Activated naive CD4-positive, alpha-beta T cell treated with Interleukin-2 at 50 U/mL for 16 hours (primary cell): ENCODE measurements at regions not wholly inside any gene's neighbourhood (a gene's known extent, or its start where the extent isn't known, plus 50 kb on each side); places are given as distances from the start of the nearest gene placed in this dataset.

Experiments used
- DNase-seq: peaks from one replicate; pipeline ENCODE4 v3.0.0-alpha.2; 2020

DNA sequence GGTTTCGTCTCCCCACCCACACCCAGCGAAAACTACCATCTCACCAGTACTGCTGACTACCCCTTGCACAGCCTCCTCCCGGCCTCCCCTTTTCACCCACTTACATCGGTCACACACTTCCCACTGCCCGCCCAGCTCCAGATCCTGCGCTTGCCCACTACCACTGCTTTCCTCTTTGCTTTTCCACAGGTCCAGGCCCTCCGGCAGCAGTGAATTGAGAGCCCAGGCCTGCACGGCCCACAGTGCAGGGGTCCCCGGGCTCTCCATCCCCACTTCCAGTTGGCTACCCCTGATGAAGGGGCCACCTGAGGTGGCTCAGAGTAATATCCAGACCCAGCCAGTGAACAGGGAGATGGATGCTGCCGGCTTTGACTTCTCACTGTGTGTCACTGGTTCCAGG, 120.2 kb upstream of the FSTL4 start:
- DNase-seq = no peak

GRCh38 chr5:133731951-133732350, 119.6 kb upstream of the FSTL4 start:
- no peak for DNase-seq

GRCh38 chr5:133730866-133731265, 118.5 kb upstream of the FSTL4 start:
- DNase-seq = no peak

GRCh38 chr5:133730346-133730745, 118.0 kb upstream of the FSTL4 start:
- DNase-seq = no peak

DNA sequence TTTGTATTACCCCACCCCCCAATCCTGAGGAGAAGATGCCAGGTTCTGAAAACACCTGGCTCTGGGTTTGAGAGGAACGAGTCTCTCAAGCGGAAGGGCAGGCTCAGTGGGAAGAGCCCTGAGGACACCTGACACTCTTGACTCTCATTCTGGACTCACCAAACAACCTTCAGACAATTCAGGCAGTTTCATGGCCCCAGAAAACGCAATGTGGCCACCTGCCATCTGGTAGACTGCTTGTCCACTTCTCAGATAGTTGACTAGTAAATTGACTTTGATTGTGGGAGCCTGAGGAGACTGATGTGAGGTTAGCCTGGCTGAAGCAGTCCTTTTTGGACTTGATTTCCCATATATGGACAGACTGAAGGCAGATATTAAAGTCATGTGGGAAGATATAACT, 117.5 kb upstream of the FSTL4 start:
- no peak for DNase-seq

DNA sequence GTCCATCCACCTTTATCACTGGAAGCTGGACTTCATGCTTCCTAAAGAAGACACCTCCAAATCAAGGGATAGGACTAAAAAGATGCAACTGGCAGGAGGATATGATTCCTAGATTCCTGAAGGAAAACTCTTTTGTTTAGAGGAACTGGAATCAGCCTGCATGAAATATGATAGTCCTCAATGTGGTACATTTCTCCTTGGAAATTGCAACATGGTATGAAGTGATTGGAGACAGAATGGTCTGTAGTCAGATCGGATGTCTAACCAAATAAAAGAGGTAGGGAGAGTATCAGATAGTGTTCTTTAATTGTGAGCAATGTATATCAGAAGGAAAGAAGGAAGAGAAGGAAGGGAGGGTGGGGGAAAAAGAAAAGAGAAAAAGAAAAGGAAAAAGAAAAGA, 116.1 kb upstream of the FSTL4 start:
- DNase-seq = no peak

GRCh38 chr5:133727636-133728035, 115.3 kb upstream of the FSTL4 start:
- DNase-seq = no peak

- DNase-seq = no peak
Measured at GRCh38 chr5:133723651-133724366, 111.5 kb upstream of the FSTL4 start.

DNA sequence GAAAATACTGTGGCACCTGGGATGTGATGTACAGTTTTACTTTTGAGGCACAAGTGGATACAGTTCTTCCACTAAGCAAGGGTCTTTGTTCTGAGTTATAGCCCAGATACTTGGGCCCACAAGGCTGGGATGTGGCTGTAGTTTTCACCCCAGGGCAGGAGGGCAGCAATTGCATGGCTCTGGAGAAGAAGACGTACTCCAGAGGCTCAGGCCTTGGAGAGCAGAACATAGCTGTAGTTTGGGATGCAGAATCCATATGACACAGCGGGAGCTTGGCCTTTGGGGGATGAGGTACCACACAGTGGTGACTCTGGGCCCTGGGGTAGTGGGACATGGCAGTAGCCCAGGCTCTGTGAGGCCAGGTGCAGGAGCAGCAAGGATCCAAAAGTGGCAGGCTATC, 110.8 kb upstream of the FSTL4 start:
- DNase-seq = no peak

DNA sequence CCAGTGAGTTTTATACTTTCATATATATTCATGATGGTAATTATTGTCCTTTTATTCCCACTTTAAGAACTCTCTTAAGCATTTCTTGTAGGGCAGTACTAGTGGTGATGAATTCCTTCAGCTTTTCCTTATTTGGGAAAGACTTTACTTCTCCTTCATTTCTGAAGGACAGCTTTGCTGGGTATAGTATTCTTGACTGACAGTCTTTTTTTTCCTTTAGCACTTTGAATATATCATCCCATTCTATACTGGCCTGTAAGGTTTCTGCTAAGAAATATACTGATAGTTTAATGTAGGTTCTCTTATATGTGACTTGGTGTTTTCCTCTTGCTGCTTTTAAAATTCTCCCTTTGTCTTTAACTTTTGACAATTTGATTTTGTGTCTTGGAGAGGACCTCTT, 109.0 kb upstream of the FSTL4 start:
- no peak for DNase-seq

DNA sequence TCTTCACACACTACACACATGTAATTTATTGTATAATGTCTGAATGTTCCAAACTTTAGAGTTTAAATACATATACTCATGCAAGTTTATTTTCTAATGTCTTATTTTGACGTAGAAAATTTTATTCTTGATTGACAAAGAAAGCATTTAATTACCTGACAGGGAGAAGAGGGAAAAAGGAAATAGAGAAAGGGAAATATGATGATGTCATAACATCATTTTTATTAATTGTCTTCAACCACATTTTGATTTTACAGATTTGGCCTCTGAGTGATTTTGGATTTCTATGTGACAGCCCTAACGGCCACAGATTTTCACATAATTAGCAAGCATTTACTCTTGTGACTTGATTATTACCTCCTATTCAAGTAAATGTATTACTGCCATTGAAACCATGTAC, 106.1 kb upstream of the FSTL4 start:
- no peak for DNase-seq

DNA sequence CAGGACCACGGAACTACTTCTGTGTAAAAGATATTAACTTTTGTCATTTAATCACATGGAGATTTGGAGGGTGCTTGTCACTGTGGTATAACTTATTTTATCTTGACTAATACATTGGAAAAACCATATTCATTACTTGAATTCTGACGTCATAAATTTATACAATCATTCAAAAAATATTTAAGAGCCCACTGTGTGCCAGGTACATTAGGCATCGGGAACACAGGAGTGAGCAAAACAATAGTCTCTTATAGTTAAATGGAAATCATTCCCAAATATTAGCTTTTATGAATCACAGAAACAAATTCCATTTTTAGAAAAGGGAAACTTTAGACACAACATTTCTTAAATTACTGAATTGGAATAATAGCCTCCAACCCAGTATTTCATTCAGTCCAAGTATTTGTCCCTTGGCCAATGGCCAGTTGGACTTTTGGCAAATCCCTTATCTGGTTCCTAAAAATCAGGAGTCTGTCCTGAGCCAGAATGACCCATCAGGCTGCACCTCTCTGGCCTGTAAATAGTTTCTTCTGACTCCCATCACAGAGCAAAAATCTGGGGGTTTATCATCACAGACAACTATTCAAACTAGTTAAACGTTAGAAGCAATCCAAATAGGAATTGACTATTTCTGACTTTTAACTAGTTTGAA, 104.3 kb upstream of the FSTL4 start:
- no peak for DNase-seq

GRCh38 chr5:133715616-133716015, 103.3 kb upstream of the FSTL4 start:
- DNase-seq = no peak

- DNase-seq = no peak
Measured at GRCh38 chr5:133715216-133715615, 102.9 kb upstream of the FSTL4 start.

GRCh38 chr5:133714161-133714915, 102.0 kb upstream of the FSTL4 start:
- DNase-seq = no peak

GRCh38 chr5:133713751-133714150, 101.4 kb upstream of the FSTL4 start:
- DNase-seq = no peak

DNA sequence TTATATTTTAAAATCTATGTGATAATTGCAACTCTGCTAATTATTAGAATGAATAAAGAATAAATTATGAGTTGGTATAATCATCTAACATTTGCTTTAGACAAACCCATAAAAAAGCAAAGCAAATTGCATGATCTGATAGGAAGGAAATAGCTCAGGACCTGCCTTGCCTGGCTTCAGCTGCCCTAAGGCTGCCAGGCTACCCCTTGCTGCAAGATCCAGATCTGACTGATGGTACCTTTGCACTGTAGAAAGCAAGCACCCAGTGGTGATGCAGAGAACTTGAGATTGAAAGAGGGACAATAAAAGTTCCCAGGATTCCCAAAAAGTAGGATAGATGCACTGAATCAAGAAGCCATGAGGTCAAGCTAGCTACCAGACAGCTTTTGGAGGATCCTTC, 100.9 kb upstream of the FSTL4 start:
- DNase-seq = no peak

DNA sequence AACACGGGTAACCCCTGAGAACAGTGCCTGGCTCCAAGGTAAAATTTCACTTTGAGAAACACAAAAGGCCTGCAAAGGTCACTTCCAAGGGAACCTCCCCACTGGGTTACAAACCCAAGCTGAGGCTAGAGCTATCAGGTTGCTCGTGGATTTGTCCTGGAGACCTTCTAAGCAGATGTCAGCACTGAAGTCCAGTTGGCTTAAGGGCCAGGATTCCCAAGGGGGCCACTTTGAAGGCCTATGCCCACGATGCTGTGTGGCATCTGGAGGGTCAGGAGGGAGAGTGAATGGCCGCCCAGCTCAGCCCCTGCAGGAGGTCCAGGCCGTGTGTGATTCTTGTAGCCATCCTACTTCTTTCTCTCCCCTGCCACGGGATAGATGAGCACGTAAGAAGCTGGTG, 100.2 kb upstream of the FSTL4 start:
- no peak for DNase-seq

DNA sequence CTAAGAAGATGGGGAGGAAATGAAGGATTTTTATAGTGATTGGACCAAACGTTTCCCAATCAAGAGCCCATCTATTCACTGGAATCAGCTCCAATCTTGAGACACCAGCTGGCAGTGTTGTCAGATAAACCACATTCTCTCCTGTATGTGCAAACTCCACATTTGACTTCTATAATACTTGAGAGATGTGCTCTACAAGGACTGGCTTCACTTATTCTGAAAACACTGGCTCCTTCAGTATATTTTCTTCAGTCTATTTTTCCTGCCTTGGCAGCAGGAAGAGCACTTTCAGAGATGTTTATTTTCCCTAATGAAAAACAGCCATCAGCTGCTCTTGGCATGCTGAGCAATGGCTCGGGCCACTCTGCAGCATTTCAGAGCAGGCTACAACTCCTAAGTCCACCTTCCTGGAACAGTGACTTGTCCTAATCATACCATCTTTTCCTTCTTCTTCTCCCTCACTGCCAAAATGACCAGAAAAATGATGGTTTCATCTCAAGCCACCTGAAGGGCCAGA, 96.9 kb upstream of the FSTL4 start:
- no peak for DNase-seq

DNA sequence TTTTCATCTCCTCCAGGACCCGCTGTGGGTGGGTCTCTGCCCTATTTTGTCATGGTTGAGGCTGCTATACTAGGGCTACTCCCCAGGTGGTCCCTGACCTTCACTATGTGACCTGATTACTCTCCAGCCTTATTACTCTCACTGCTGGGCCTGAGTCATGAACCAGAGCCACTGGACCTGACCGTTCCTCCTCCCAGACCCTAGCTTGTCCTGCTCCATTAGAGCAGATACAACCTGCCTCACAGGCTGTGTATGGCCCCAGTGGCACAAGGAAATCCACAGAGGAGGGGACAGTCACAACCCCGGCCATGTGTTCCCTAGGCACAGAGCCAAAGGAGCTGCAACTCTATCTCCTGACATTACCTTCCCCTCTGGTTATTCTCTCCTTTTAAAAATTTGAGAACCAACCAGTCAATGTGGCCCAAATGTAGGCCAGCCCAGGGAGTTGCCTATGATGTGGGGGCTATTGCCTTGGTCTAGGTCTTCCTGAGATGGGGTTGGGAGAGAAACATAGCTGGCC, 96.0 kb upstream of the FSTL4 start:
- no peak for DNase-seq

DNA sequence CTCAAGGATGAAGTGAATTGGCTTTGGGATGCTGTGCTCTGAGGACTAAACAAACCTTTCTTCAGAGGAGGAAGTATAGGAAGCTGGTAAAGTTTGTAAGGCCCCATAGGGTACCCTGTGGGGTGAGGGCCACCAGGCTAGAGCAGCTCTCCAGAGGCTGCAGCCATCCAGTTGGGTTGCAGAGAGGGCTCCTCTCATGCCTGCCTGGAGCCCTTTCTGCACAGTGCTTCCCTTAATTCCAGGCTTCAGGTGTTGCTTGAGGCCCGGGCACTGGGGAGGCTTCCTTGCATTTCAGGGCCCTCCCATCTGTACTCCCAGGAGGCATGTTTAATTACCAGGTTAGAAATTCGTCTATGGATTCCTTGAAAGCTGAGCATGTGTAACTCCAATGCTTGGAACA, 95.3 kb upstream of the FSTL4 start:
- no peak for DNase-seq

DNA sequence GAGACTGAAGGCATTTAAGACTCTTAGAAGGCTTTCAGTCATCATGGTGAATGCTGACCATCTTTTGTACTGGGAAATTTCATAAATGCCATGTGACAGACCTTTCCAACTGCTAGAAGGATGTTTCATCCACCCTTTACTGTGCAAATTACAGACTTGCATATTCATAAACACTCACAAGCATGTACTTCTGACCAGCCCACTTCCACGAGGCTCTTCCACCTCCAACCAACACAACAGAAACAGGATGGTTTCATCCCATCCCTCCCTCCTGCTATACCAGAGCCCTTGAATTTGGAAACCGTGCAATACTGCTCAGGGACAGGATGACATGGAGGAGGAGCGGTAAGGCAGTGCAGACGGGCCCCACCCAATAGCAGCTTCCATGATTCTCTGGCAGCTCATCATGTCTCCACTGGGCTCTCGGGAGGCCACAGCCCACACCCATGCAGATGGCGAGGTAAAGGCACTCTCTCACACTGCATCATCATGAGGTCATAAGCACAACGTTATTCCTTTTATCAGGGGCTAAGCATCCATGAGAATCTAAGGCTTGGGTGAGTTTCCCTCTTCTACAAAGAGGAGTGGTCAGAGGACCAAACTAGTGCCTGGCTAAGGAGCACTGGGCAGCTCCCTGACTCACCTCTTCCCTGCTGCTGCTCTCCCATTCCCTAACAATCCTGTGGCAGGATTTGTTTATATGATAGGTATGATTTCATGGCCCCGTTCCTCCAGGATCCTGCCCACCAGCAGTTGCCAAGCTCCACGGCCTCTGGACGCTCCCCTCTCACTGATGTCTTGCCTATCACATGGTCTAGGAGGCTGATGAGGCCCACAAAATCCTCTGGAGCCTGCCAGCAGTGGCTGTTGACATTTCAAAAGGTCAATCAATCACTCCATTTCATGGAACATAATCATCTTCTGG, 94.4 kb upstream of the FSTL4 start:
- no peak for DNase-seq

GRCh38 chr5:133705331-133705730, 93.0 kb upstream of the FSTL4 start:
- DNase-seq = no peak
